ENCODE measurements at regions not wholly inside any gene's neighbourhood (a gene's known extent, or its start where the extent isn't known, plus 50 kb on each side); places are given as distances from the start of the nearest gene placed in this dataset.

DNA sequence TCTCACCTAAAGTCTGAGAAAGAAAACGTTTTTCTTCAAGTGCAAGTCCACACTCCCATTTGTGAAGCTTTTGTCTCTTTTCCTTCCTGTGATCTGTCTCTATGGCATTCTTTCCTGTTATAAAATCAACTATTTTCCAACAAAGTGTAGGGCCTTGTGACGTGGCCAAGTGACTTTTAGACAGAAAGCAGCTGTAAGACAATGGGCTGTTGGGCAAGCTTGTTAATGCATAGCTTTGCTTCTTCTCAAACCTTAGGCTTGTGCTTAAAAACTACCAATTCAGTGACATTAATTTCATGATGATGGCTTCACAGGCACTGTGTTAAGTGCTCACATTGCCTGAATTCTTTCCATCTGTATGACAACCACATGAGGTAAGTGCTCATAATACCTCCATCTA lies 83.5 kb downstream of the VCY1B start:
- no peak for DNase-seq (ENCODE audit: low spot score)

- DNase-seq (ENCODE audit: low spot score): no peak
These were observed 89.6 kb downstream of the VCY1B start for GRCh38 chrY:14145614-14146013.

DNA sequence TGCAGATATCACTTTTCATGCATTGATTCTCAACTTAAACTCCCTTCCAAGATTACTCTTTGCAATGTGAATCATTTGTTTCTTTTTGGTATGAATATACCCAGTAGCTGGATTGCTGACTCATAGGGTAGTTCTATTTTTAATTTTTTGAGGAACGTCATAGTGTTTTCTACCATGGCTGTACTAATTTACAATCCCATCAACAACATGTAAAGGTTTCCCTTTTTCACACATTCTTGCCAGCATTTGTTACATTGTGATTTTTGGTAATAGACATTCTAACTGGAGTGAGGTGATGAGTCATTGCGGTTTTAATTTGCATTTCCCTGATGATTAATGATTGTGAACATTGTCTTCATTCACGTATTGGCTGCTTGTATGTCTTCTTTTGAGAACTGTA lies 126.7 kb downstream of the VCY1B start:
- peak; percentile 12 for DNase-seq (ENCODE audit: low spot score)

GRCh38 chrY:14222014-14222413 lies 166.0 kb downstream of the VCY1B start:
- no peak for DNase-seq (ENCODE audit: low spot score)

GRCh38 chrY:14231703-14232102 lies 175.7 kb downstream of the VCY1B start:
- no peak for DNase-seq (ENCODE audit: low spot score)

DNA sequence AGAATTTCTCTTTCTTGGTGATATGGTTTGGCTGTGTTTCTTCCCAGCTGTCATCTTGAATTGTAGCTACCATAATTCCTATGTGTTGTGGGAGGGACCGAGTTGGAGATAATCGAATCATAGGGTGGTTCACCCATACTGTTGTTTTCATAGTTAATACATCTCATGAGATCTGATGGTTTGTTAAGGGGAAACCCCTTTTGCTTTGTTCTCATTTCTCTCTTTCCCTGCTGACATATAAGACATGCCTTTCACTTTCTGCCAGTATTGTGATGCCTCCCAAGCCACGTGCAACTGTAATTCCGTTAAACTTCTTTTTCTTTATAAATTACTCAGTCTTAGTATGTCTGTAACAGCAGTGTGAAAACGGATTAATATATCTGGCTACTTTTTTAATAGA lies 179.0 kb downstream of the VCY1B start:
- no peak for DNase-seq (ENCODE audit: low spot score)

- DNase-seq (ENCODE audit: low spot score): no peak
These were observed 182.2 kb downstream of the VCY1B start for GRCh38 chrY:14238277-14238676.

- DNase-seq (ENCODE audit: low spot score): no peak
These were observed 190.9 kb downstream of the VCY1B start for GRCh38 chrY:14246948-14247347.

DNA sequence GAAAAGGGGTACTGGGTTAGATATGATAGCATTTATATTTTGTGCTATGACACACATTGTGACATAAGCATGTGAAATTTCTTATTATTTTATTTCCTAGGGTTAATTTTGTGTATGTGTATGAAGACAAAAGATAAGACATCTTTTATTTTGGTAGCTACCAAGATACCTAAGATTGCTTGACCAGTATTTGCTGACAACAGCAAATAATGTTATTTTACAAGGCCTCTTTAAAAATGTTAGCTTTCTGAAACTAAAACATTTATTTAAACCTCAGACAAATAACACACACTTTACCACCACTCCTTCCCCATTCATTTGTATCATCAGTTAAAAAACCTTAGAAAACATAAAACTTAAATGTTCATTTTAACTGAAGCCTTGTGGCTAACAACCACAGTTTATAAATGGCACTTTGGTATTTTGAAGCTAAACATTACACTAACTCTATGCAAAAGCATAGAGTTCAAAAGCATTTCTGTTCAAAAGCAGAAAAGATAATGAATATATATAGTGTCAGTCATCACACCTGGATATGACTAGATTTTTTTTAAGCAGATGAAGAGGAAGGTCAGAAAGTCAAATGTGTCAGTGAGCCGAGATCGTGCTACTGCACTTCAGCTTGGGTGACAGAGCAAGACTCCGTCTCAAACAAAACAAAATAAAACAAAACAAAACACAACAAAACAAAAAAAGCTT lies 193.0 kb downstream of the VCY1B start:
- no peak for DNase-seq (ENCODE audit: low spot score)

DNA sequence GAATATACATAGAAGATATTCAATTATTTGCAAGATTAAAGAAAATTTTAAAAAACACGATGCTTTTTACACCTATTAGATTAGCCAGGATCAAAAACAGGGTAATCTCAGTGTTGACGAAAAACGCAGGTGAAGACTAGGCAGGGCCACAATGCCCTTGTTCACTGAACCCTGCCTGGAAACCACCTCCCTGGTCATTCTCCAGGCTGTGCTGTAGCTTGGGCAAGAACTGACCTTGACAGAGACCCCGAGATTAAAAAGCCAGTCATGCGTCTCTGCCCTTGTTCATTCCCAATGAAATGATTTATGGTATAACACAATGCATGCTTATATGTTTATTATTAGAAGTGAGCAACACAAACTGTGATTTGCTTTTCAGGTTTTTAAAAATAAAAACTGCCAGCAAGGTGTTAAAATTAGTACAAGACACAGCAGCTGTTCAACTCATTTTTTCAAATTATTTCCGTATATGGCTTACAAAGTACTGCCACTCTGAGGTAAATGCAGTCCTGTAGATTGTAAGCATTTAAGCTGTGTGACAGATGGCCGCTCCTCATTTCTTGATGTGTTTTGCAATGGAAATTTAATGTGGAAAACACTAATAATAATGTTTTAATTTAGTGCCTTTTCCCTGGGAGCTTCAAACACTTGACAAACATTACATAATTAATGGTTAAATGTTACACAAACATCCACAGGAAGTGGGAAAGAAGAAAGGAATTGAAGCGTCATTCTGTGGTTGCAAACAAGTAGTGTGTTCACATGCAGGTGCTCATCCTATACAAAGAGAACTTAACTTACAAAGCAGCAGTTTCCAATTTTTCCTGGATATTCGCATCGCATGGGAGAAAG lies 200.2 kb downstream of the VCY1B start:
- peak; percentile 21 for DNase-seq (ENCODE audit: low spot score)

- no peak for DNase-seq (ENCODE audit: low spot score)
These were observed 200.8 kb downstream of the VCY1B start for GRCh38 chrY:14256817-14257168.

DNA sequence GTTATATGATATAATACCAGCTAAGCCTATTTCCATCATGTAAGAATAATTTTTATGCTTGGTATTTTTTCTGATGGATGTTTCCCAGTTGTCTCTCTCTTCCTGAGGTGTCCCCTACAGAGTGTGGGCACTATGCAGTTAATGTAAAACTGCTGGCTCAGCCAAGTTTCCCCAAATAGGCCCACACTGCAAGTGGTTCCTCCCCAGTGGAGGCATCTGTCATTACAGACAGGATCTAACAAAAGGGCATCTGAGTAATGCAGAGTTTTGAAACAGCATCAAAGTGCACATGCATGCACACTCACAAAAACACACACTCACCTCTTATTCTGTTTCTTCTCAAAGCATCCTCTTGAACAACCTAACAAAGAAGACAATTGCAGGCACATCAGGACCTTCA lies 221.0 kb downstream of the VCY1B start:
- no peak for DNase-seq (ENCODE audit: low spot score)

DNA sequence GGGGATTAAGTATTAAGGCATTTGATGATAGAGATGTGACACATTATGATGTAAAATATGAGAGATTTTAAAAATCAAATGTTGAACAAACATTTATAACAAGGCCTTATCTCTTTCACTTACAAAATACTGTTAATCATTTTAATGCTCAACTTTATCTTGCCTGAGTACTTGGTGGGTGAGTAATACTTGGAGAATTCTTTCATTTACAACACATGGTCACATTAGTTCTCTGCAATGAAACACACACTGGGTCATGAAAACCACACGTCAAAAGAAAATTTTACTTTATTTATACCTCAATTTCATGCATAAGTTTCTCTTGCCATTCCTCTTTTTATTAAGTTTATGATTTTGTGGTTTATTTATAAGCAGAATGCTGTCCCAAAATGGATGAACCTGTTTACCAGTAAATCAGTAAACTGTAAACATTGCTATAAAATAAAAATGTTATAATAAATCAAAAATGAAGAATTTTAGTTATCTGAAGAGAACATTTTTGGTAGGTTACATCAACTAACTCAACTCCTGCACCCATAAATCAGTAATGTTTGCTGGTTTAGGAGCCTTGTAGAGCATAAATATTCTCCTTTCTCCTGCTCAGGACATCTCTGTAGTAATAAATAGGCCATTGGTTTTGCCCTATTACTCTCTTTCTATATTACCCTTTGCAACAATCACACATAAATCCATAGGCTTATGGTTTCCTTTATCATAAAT lies 233.5 kb upstream of the NLGN4Y start:
- no peak for DNase-seq (ENCODE audit: low spot score)

GRCh38 chrY:14292382-14292781 lies 231.9 kb upstream of the NLGN4Y start:
- DNase-seq (ENCODE audit: low spot score): no peak

GRCh38 chrY:14300775-14301174 lies 223.6 kb upstream of the NLGN4Y start:
- DNase-seq (ENCODE audit: low spot score): peak; percentile 3

DNA sequence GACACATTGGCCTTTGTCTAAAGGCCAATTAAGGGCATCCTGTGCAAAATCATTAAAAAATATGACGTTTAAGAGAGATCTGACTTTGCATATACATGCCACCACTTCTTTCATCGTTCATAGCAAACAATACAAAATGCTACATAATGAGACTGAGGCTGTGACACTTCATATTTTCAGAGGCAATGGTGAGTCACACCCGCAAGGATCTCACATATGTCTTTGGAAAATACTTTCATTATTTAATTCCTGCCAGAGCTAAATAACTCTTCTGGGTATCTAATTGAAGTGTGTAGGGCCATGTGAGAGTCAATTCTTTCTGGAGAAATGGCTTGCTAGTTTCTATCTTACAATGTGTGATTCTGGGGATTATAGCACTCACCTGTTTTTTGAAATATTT lies 222.8 kb upstream of the NLGN4Y start:
- DNase-seq (ENCODE audit: low spot score): peak; percentile 6

DNA sequence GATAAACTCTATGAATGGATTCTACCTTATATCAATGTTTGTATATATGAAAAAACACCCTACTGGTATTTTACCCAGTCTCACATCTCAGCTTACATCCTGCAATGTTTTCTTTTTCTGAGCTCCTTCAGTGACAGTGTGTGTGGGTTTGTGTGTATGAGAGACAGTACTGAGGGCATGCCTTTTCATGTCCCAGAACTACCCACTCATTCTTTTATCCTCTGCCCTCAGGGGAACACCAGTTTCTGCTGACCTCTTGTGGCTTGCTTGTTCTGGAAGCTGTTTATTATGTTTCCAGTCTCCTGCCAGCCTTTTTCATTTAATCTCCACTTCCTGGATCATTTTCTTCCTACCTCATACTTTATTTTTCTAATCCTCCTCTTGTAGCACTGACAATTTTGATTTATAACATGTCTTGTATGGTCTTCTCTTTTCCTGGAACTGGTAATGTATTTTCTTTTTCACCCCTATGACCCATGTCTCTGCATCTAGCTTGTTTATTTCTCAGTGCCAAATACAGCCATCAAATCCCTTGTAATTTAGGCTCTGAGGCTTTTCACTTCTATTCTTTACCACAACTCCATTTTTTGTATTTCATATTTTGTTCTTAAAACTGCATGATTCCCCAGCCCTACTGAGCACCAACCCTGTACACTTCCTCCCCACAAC lies 195.5 kb upstream of the NLGN4Y start:
- peak; percentile 7 for DNase-seq (ENCODE audit: low spot score)

GRCh38 chrY:14330362-14330761 lies 194.0 kb upstream of the NLGN4Y start:
- no peak for DNase-seq (ENCODE audit: low spot score)

- no peak for DNase-seq (ENCODE audit: low spot score)
These were observed 184.8 kb upstream of the NLGN4Y start for GRCh38 chrY:14339524-14339923.

DNA sequence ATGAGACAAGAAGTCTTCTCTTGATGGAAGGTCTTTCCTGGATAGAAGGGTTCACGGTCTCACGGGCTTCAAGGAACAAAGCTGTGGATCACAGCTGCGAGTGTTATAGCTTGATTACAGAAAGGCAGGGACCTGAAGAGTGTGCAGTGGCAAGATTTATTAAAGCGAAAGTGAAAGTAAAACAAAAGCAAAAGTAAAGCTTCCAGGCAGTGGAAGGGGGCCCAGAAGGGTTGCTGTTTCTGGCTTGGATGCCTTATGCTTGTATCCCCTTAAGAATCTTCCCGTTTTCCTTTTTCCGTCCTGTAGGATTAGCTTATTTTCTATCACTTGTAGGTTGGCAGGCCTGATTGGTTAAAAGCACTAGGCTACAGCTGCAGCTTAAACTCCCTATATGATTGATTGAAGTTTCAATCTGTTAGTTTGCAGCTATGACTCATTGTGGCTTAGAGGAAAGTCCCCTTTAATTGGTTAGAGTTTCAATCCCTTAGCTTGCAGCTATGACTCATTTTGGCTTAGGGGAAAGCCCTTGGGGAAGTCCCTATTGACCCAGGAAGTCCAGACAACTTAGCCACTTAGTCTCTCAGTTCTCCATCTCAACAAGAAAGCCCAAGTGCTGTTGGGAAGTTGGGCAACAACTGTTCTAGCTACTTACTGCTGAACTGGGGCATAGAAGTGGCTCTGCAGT lies 183.7 kb upstream of the NLGN4Y start:
- DNase-seq (ENCODE audit: low spot score): peak; percentile 76

DNA sequence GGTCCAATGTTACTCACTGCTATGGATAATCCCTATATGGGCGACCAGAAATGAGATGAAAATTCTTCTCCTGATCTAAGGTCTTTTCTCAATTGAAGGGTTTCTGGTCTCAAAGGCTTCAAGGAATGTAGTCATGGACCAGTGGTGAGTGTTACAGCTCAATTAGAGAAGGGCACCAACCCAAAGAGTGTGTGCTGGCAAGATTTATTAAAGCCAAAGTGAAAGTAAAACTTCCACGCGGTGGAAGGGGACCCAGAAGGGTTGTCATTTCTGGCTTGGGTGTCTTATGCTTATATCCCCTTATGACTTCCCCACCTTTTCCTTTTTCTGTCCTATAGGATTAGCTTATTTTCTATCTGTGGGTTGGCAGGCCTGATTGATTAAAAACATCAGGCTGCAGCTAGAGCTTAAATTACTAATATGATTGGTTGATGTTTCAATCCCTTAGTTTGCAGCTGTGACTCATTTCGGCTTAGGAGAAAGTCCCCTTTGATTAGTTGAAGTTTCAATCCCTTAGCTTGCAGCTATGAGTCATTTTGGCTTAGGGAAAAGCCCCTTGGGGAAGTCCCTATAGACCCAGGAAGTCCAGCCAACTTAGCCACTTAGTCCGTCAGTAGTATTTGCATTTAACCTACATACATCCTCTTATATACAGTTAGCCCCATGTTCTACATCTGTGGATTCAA lies 179.5 kb upstream of the NLGN4Y start:
- DNase-seq (ENCODE audit: low spot score): peak; percentile 74
